NCI-H1417 (cell line): ENCODE measurements at regions not wholly inside any gene's neighbourhood (a gene's known extent, or its start where the extent isn't known, plus 50 kb on each side); places are given as distances from the start of the nearest gene placed in this dataset.
"Not testable (repeated sequence)": the region's sequence is repeated elsewhere in the genome, so short reads cannot be mapped to it uniquely, and the experiment has no call there.

ENCODE experiments used
- DNase-seq, 3 experiments: peaks; one replicate each; lab custom pipeline; 2025; lab: John Stamatoyannopoulos, UW

- no peak for DNase-seq
Measured at GRCh38 chr5:86977190-86977589, 290.5 kb upstream of the RASA1 start.

GRCh38 chr5:86977808-86978207 lies 289.9 kb upstream of the RASA1 start:
- DNase-seq: no peak

- no peak for DNase-seq
Measured at GRCh38 chr5:86979811-86980411, 287.8 kb upstream of the RASA1 start.

- no peak for DNase-seq
Measured at GRCh38 chr5:86981898-86982297, 285.8 kb upstream of the RASA1 start.

GRCh38 chr5:86983208-86983607 lies 284.5 kb upstream of the RASA1 start:
- DNase-seq: no peak

GRCh38 chr5:86986837-86987236 lies 280.8 kb upstream of the RASA1 start:
- DNase-seq: no peak

- DNase-seq: no peak
Measured at GRCh38 chr5:86997516-86997915, 270.2 kb upstream of the RASA1 start.

GRCh38 chr5:86999951-87000350 lies 267.7 kb upstream of the RASA1 start:
- DNase-seq: no peak

GRCh38 chr5:87002485-87002884 lies 265.2 kb upstream of the RASA1 start:
- DNase-seq: no peak

- DNase-seq: no peak
Measured at GRCh38 chr5:87004101-87004500, 263.6 kb upstream of the RASA1 start.

GRCh38 chr5:87007737-87008136 lies 259.9 kb upstream of the RASA1 start:
- no peak for DNase-seq

GRCh38 chr5:87008751-87009560 lies 258.7 kb upstream of the RASA1 start:
- no peak for DNase-seq

- no peak for DNase-seq
Measured at GRCh38 chr5:87010736-87011135, 256.9 kb upstream of the RASA1 start.

GRCh38 chr5:87015901-87016300 lies 251.8 kb upstream of the RASA1 start:
- no peak for DNase-seq

GRCh38 chr5:87020099-87020934 lies 247.4 kb upstream of the RASA1 start:
- DNase-seq: peak in 1 of 3 experiments; percentile 20

GRCh38 chr5:87022415-87022814 lies 245.3 kb upstream of the RASA1 start:
- DNase-seq: no peak

- no peak for DNase-seq
Measured at GRCh38 chr5:87027570-87027969, 240.1 kb upstream of the RASA1 start.

- no peak for DNase-seq
Measured at GRCh38 chr5:87029951-87030350, 237.7 kb upstream of the RASA1 start.

GRCh38 chr5:87030699-87031098 lies 237.0 kb upstream of the RASA1 start:
- DNase-seq: no peak

- DNase-seq: no peak
Measured at GRCh38 chr5:87034557-87034956, 233.1 kb upstream of the RASA1 start.

GRCh38 chr5:87042554-87042953 lies 225.1 kb upstream of the RASA1 start:
- no peak for DNase-seq

GRCh38 chr5:87048156-87048555 lies 219.5 kb upstream of the RASA1 start:
- DNase-seq: no peak

GRCh38 chr5:87049012-87049411 lies 218.7 kb upstream of the RASA1 start:
- DNase-seq: not testable (repeated sequence)
